Glutamatergic neuron (in vitro differentiated cells): ENCODE measurements at regions not wholly inside any gene's neighbourhood (a gene's known extent, or its start where the extent isn't known, plus 50 kb on each side); places are given as distances from the start of the nearest gene placed in this dataset.

Experiments used
- DNase-seq: peaks from one replicate; pipeline ENCODE4 v3.0.0; 2022
- H3K27ac Mint-ChIP-seq: one replicate; pipeline ENCODE4 v1.8.0; 2020; ENCODE audit warnings: mild to moderate bottlenecking, mixed read lengths, inconsistent platforms; ENCODE audit not compliant: unreplicated experiment
- H3K27me3 Mint-ChIP-seq: one replicate; pipeline ENCODE4 v1.8.0; 2020; ENCODE audit warnings: mild to moderate bottlenecking, moderate library complexity, mixed read lengths, inconsistent platforms; ENCODE audit not compliant: unreplicated experiment
- H3K36me3 Mint-ChIP-seq: one replicate; pipeline ENCODE4 v1.8.0; 2020; ENCODE audit warnings: mild to moderate bottlenecking, mixed read lengths, inconsistent platforms; ENCODE audit not compliant: unreplicated experiment
- H3K4me1 Mint-ChIP-seq: one replicate; pipeline ENCODE4 v1.8.0; 2020; ENCODE audit warnings: mild to moderate bottlenecking, low read depth, mixed read lengths, inconsistent platforms; ENCODE audit not compliant: unreplicated experiment
- H3K4me3 Mint-ChIP-seq: one replicate; pipeline ENCODE4 v1.8.0; 2020; ENCODE audit warnings: mild to moderate bottlenecking, mixed read lengths, inconsistent platforms; ENCODE audit not compliant: unreplicated experiment
- H3K9me3 Mint-ChIP-seq: one replicate; pipeline ENCODE4 v1.8.0; 2020; ENCODE audit warnings: mild to moderate bottlenecking, moderate library complexity, mixed read lengths, inconsistent platforms; ENCODE audit not compliant: unreplicated experiment
- CTCF ChIP-seq: fragments of 200-600 bp; sonication (generic); IDR thresholded peaks from one replicate; pipeline ENCODE4 v1.5.0; 2021; ENCODE audit not compliant: partially characterized antibody, unreplicated experiment

GRCh38 chr4:31085689-31086088 lies 365.5 kb downstream of the PCDH7 start:
- H3K36me3 Mint-ChIP-seq: no peaks in the 10 kb centered on the region
- H3K9me3 Mint-ChIP-seq: no peaks in the 10 kb centered on the region
- no peaks in the 10 kb centered on the region for H3K27me3 Mint-ChIP-seq
- H3K4me3 Mint-ChIP-seq: no peak overlapping the region
- H3K27ac Mint-ChIP-seq: no peak overlapping the region
- H3K4me1 Mint-ChIP-seq: peaks cover 14% of the 10 kb centered on the region
- DNase-seq: no peak
- TF ChIP-seq CTCF: no peak

- Mint-ChIP-seq H3K9me3 (no peaks in the 10 kb centered on the region), H3K27ac (no peak overlapping the region), H3K27me3 (no peaks in the 10 kb centered on the region), H3K4me1 (peaks cover 14% of the 10 kb centered on the region), H3K4me3 (no peak overlapping the region), H3K36me3 (no peaks in the 10 kb centered on the region)
- no peak for DNase-seq
- no peak for TF ChIP-seq CTCF
Measured at GRCh38 chr4:31086756-31087330, 366.7 kb downstream of the PCDH7 start.

- DNase-seq: no peak
- Mint-ChIP-seq H3K27ac (no peak overlapping the region), H3K4me3 (no peak overlapping the region), H3K4me1 (peaks cover 14% of the 10 kb centered on the region), H3K27me3 (no peaks in the 10 kb centered on the region), H3K36me3 (no peaks in the 10 kb centered on the region), H3K9me3 (no peaks in the 10 kb centered on the region)
- no peak for TF ChIP-seq CTCF
Measured at GRCh38 chr4:31088600-31089230, 368.5 kb downstream of the PCDH7 start.

GRCh38 chr4:31089815-31090214 lies 369.6 kb downstream of the PCDH7 start:
- no peak for DNase-seq

More at GRCh38 chr4:31089815-31090214, 369.6 kb downstream of the PCDH7 start:
- Mint-ChIP-seq H3K27ac (no peak overlapping the region), H3K4me3 (no peak overlapping the region), H3K4me1 (peaks cover 10% of the 10 kb centered on the region), H3K27me3 (no peaks in the 10 kb centered on the region), H3K9me3 (no peaks in the 10 kb centered on the region), H3K36me3 (no peaks in the 10 kb centered on the region)
- TF ChIP-seq CTCF: no peak
